ENCODE measurements at regions not wholly inside any gene's neighbourhood (a gene's known extent, or its start where the extent isn't known, plus 50 kb on each side); places are given as distances from the start of the nearest gene placed in this dataset.

DNA sequence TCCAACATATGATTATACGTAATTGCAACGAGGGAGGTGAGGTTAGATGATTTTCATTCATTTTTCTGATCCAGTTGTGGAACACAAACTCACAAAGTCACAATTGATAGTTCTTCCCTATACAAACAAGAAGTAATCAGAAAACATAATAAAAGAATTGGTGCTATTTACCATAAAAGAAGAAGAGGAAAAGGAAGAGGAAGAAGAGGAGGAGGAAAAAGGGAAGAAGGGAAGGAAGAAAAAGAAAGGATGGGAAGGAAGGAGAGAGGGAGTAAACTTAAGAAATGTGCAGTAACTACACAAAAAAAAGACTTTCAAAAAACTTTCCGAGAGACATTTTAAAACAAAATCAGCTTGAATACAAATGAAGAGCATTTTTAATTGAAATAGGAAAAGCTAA is 65.0 kb downstream of the CCDC71L start:
- H3K27ac ChIP-seq (ENCODE audit: low read depth in 1 of 2, low read length in 1 of 2) = no peak overlapping the region
- no peak overlapping the region for H3K4me3 ChIP-seq
- WGBS, 2 donors = 91 to 97% methylated on average over 3 of the region's 3 CpGs
- no peak for ATAC-seq (ENCODE audit: insufficient read depth, low FRiP score)
- H3K36me3 ChIP-seq (ENCODE audit: control insufficient read depth in 4 of 4, insufficient read depth in 4 of 4, low read length in 4 of 4) = no peaks in the 10 kb centered on the region
- H3K9me3 ChIP-seq (ENCODE audit: control insufficient read depth in 4 of 4, insufficient read depth in 3 of 4, low read length in 3 of 4) = no peaks in the 10 kb centered on the region
- DNase-seq = no peak
- no peaks in the 10 kb centered on the region for H3K27me3 ChIP-seq (ENCODE audit: control insufficient read depth in 3 of 3, insufficient read depth in 3 of 3, low read length in 2 of 3)
- TF ChIP-seq, protein P1, sequence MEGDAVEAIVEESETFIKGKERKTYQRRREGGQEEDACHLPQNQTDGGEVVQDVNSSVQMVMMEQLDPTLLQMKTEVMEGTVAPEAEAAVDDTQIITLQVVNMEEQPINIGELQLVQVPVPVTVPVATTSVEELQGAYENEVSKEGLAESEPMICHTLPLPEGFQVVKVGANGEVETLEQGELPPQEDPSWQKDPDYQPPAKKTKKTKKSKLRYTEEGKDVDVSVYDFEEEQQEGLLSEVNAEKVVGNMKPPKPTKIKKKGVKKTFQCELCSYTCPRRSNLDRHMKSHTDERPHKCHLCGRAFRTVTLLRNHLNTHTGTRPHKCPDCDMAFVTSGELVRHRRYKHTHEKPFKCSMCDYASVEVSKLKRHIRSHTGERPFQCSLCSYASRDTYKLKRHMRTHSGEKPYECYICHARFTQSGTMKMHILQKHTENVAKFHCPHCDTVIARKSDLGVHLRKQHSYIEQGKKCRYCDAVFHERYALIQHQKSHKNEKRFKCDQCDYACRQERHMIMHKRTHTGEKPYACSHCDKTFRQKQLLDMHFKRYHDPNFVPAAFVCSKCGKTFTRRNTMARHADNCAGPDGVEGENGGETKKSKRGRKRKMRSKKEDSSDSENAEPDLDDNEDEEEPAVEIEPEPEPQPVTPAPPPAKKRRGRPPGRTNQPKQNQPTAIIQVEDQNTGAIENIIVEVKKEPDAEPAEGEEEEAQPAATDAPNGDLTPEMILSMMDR (IDR thresholded peaks at IDR 0.05; ENCODE audit: control extremely low read depth, extremely low read depth) = no peak
- H3K9ac ChIP-seq (ENCODE audit: insufficient read depth in 1 of 2, low read length in 2 of 2) = no peak overlapping the region
- no peaks in the 10 kb centered on the region for H3K4me1 ChIP-seq (ENCODE audit: control insufficient read depth in 5 of 5, insufficient read depth in 5 of 5, low read length in 5 of 5)

DNA sequence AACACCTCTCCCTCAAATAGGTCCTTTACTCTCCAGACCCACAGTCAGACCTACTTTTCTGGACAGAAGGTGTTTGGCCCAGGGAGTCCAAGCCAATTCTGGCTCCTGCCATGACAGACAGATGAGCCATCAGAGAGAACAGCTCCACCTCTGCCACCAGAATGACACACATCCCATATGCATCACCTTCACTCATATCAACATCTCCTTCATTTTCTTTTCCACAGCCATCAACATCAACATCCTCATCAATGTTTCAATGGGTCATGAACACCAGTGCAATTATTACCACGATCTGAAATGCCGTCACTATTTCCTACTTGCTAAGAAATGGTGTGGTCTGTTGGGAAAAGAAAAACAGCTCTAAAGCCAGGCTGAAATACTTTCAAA is 67.9 kb downstream of the CCDC71L start:
- TF ChIP-seq, protein P1 (IDR thresholded peaks at IDR 0.05; ENCODE audit: control extremely low read depth, extremely low read depth) = no peak
- DNase-seq (no peak), ATAC-seq (ENCODE audit: insufficient read depth, low FRiP score) (no peak)
- Histone ChIP-seq H3K27me3 (ENCODE audit: control insufficient read depth in 3 of 3, insufficient read depth in 3 of 3, low read length in 2 of 3) (no peaks in the 10 kb centered on the region), H3K9me3 (ENCODE audit: control insufficient read depth in 4 of 4, insufficient read depth in 3 of 4, low read length in 3 of 4) (no peaks in the 10 kb centered on the region), H3K4me1 (ENCODE audit: control insufficient read depth in 5 of 5, insufficient read depth in 5 of 5, low read length in 5 of 5) (no peaks in the 10 kb centered on the region), H3K9ac (ENCODE audit: insufficient read depth in 1 of 2, low read length in 2 of 2) (no peak overlapping the region), H3K27ac (ENCODE audit: low read depth in 1 of 2, low read length in 1 of 2) (no peak overlapping the region), H3K4me3 (no peak overlapping the region), H3K36me3 (ENCODE audit: control insufficient read depth in 4 of 4, insufficient read depth in 4 of 4, low read length in 4 of 4) (no peaks in the 10 kb centered on the region)
- 96% methylated on average over 2 of the region's 2 CpGs for WGBS, 2 donors

DNA sequence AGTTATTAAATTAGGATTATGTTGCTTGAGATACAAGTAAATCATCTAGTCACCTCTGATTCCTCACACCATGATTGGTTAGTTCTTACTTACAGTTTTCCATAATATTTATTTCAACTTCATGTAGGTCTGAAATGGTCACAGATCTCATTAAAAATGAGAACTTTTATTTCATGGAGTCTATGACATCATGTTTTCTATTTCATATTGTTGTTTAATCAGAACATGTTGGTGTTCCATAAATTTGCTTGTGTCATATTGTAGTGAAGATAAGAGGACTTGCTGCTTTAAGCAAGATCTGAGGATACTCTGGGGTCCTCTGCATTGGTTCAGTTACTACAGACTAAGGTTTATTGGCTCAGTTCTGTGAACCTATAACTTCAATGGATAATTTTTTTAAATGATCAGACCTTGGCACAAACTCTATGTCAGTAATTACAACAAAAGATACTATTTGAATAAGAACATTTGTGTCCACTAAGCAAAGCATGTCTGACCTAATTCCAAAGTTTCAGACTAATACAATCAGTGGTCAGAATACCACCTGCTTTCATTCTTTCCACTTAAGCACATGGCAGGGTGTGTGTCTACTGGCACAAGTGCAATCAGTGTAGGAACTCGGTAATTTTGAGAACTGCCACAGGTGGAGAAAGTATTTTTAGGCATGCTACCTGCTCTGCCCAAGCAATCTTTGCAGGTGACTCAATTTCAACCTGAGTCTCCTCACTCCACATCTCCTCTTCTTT is 68.5 kb downstream of the CCDC71L start:
- Histone ChIP-seq H3K27me3 (ENCODE audit: control insufficient read depth in 3 of 3, insufficient read depth in 3 of 3, low read length in 2 of 3) (no peaks in the 10 kb centered on the region), H3K9ac (ENCODE audit: insufficient read depth in 1 of 2, low read length in 2 of 2) (no peak overlapping the region), H3K4me1 (ENCODE audit: control insufficient read depth in 5 of 5, insufficient read depth in 5 of 5, low read length in 5 of 5) (no peaks in the 10 kb centered on the region), H3K36me3 (ENCODE audit: control insufficient read depth in 4 of 4, insufficient read depth in 4 of 4, low read length in 4 of 4) (no peaks in the 10 kb centered on the region), H3K27ac (ENCODE audit: low read depth in 1 of 2, low read length in 1 of 2) (no peak overlapping the region), H3K9me3 (ENCODE audit: control insufficient read depth in 4 of 4, insufficient read depth in 3 of 4, low read length in 3 of 4) (no peaks in the 10 kb centered on the region), H3K4me3 (no peak overlapping the region)
- DNase-seq (no peak), ATAC-seq (ENCODE audit: insufficient read depth, low FRiP score) (no peak)
- TF ChIP-seq, protein P1 (IDR thresholded peaks at IDR 0.05; ENCODE audit: control extremely low read depth, extremely low read depth) = no peak
- WGBS, 2 donors = 62 to 65% methylated on average over 1 of the region's 1 CpG

DNA sequence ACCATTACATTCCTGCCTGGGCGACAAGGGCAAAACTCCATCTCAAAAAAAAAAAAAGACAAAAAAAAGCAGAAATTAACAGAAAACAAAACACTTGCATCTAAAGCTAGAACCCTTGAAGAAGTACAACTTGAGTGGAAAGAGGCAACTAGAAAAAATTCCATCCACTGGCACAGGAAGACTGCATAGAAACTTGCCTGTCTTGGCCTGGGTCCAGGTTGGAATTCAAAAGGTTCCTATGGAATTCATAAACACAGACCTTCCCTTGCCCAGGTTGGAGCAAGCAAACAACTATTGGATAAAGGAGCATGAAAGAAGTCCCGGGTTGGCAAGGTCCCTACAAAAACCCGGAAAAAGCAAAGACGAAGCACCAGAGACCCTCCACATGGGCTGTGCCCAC is 69.8 kb downstream of the CCDC71L start:
- H3K27me3 ChIP-seq (ENCODE audit: control insufficient read depth in 3 of 3, insufficient read depth in 3 of 3, low read length in 2 of 3) = no peaks in the 10 kb centered on the region
- DNase-seq = no peak
- no peak overlapping the region for H3K4me3 ChIP-seq
- no peaks in the 10 kb centered on the region for H3K9me3 ChIP-seq (ENCODE audit: control insufficient read depth in 4 of 4, insufficient read depth in 3 of 4, low read length in 3 of 4)
- no peak overlapping the region for H3K9ac ChIP-seq (ENCODE audit: insufficient read depth in 1 of 2, low read length in 2 of 2)
- no peak overlapping the region for H3K27ac ChIP-seq (ENCODE audit: low read depth in 1 of 2, low read length in 1 of 2)
- TF ChIP-seq, protein P1 (IDR thresholded peaks at IDR 0.05; ENCODE audit: control extremely low read depth, extremely low read depth) = no peak
- no peaks in the 10 kb centered on the region for H3K4me1 ChIP-seq (ENCODE audit: control insufficient read depth in 5 of 5, insufficient read depth in 5 of 5, low read length in 5 of 5)
- no peaks in the 10 kb centered on the region for H3K36me3 ChIP-seq (ENCODE audit: control insufficient read depth in 4 of 4, insufficient read depth in 4 of 4, low read length in 4 of 4)
- no peak for ATAC-seq (ENCODE audit: insufficient read depth, low FRiP score)
- 83 to 91% methylated on average over 4 of the region's 4 CpGs for WGBS, 2 donors

Data from lung (tissue), 11 donors.